ENCODE measurements at regions not wholly inside any gene's neighbourhood (a gene's known extent, or its start where the extent isn't known, plus 50 kb on each side); places are given as distances from the start of the nearest gene placed in this dataset.
"Not testable (repeated sequence)": the region's sequence is repeated elsewhere in the genome, so short reads cannot be mapped to it uniquely, and the experiment has no call there.

DNA sequence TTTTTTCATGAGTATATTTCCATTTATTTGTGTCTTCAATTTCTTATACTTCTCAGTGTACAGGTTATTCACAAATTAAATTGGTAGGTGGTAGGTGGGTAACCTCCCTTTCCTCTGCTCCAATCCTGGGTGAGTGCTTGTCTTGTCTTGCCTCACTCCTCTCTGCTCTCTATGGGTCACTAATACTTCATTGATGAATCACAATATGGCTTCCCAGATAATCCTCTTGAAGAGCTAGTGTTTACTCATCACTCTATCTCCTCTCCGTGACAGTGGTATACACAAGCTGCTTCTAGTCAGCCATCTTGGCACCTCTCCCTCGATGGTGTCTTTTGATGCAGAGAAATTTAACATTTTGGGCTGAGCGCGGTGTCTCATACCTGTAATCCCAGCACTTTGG lies 331.8 kb upstream of the NMUR2 start:
- TF ChIP-seq, protein P1, sequence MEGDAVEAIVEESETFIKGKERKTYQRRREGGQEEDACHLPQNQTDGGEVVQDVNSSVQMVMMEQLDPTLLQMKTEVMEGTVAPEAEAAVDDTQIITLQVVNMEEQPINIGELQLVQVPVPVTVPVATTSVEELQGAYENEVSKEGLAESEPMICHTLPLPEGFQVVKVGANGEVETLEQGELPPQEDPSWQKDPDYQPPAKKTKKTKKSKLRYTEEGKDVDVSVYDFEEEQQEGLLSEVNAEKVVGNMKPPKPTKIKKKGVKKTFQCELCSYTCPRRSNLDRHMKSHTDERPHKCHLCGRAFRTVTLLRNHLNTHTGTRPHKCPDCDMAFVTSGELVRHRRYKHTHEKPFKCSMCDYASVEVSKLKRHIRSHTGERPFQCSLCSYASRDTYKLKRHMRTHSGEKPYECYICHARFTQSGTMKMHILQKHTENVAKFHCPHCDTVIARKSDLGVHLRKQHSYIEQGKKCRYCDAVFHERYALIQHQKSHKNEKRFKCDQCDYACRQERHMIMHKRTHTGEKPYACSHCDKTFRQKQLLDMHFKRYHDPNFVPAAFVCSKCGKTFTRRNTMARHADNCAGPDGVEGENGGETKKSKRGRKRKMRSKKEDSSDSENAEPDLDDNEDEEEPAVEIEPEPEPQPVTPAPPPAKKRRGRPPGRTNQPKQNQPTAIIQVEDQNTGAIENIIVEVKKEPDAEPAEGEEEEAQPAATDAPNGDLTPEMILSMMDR (IDR thresholded peaks at IDR 0.05; ENCODE audit: insufficient read depth, low read length), result no peak

DNA sequence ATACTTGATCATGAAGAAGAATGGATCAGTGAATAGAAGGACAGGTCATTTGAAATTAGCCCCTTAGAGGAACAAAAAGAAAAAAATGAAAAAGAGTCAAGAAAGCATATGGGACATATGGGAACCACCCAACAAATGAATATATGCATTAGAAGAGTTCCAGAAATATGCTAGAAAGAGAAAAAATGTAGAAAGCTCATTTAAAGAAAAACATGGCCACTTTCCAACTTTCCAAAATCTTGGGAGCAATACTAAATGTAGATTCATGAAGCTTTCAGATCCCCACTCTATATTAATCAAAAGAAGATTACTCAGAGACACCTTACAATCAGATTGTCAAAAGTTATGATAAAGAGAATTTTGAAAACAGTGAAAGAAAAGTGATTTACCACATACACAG lies 334.8 kb upstream of the NMUR2 start:
- TF ChIP-seq, protein P1 (IDR thresholded peaks at IDR 0.05; ENCODE audit: insufficient read depth, low read length), result no peak
- no peak for DNase-seq (ENCODE audit: low read depth)
- no peak overlapping the region for H3K4me3 ChIP-seq (ENCODE audit: low read depth, low read length)

More for the DNA sequence above, 331.8 kb upstream of the NMUR2 start:
- DNase-seq (ENCODE audit: low read depth), result no peak
- no peak overlapping the region for H3K4me3 ChIP-seq (ENCODE audit: low read depth, low read length)

- not testable (repeated sequence) for DNase-seq (ENCODE audit: low read depth)
Observed at GRCh38 chr5:152741126-152741525, 336.0 kb upstream of the NMUR2 start.

GRCh38 chr5:152787709-152788217 lies 382.7 kb upstream of the NMUR2 start:
- H3K4me3 ChIP-seq (ENCODE audit: low read depth, low read length), result not testable (repeated sequence)

More at GRCh38 chr5:152741126-152741525, 336.0 kb upstream of the NMUR2 start:
- not testable (repeated sequence) for H3K4me3 ChIP-seq (ENCODE audit: low read depth, low read length)

DNA sequence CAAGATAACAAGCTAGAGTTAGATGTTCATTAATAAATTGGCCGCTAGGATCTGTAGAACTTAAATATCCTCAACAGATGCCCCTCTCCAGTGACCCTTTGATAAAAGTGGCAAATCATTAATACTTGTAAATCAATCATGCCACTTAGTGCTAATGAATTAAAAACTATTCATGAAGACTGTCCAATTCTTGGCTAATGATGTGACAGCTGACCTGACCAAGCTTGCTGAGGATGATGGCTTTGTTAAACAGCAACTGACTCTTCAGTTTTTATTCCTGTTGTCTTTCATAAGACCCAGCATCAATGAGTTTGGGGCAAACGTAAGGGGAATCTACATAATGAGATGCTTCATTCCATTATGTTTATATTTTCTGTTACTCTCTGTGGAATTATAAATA lies 396.8 kb upstream of the NMUR2 start:
- H3K4me3 ChIP-seq (ENCODE audit: low read depth, low read length), result no peak overlapping the region
- TF ChIP-seq, protein P1 (IDR thresholded peaks at IDR 0.05; ENCODE audit: insufficient read depth, low read length), result no peak
- DNase-seq (ENCODE audit: low read depth), result no peak

More at GRCh38 chr5:152787709-152788217, 382.7 kb upstream of the NMUR2 start:
- not testable (repeated sequence) for DNase-seq (ENCODE audit: low read depth)

- H3K4me3 ChIP-seq (ENCODE audit: low read depth, low read length), result no peak overlapping the region
- TF ChIP-seq, protein P1 (IDR thresholded peaks at IDR 0.05; ENCODE audit: insufficient read depth, low read length), result no peak
- no peak for DNase-seq (ENCODE audit: low read depth)
Observed at GRCh38 chr5:152804179-152804578, 399.1 kb upstream of the NMUR2 start.

GRCh38 chr5:152811988-152812387 lies 406.9 kb upstream of the NMUR2 start:
- DNase-seq (ENCODE audit: low read depth), result no peak
- TF ChIP-seq, protein P1 (IDR thresholded peaks at IDR 0.05; ENCODE audit: insufficient read depth, low read length), result no peak
- H3K4me3 ChIP-seq (ENCODE audit: low read depth, low read length), result no peak overlapping the region

DNA sequence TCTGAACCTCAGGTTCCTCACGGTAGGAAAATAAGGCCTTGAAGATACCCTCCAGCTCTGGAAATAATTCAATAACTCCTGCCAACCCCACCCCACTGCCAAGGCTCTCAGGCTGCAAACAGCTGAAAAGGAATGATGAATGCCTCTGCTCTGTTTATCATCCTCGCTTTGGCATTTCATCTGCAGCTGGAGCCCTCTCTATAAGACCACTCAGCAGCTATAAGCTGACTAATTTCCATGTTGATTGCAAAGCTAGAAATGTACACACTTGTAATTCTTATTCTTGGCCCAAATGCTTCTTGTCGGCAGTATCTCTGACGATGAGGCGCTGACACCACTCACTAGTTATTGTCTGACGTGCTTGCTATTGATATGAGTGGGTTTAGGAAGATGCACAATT lies 408.4 kb upstream of the NMUR2 start:
- H3K4me3 ChIP-seq (ENCODE audit: low read depth, low read length), result no peak overlapping the region
- no peak for DNase-seq (ENCODE audit: low read depth)
- TF ChIP-seq, protein P1 (IDR thresholded peaks at IDR 0.05; ENCODE audit: insufficient read depth, low read length), result no peak
